ENCODE measurements at regions not wholly inside any gene's neighbourhood (a gene's known extent, or its start where the extent isn't known, plus 50 kb on each side); places are given as distances from the start of the nearest gene placed in this dataset.

DNA sequence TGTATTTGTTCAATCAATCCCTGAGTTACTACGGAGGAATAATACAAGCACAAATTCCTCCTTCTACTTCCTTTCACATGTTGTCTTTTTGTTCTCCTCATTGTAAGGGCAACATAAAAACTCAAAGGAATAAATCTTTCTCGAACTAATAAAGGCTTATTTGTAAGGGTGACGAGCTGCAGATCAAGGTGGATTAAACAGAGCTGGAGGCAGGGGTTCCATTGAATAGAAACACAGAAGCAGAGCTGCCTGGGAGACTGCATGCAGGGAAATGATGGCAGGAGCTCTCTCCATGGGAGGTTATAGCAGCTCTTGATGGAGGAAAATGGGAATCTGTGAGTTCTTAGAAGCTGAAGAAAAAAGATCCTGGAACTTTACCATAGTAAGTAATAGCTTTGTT, 160.2 kb downstream of the CYYR1 start:
- no peak for DNase-seq

DNA sequence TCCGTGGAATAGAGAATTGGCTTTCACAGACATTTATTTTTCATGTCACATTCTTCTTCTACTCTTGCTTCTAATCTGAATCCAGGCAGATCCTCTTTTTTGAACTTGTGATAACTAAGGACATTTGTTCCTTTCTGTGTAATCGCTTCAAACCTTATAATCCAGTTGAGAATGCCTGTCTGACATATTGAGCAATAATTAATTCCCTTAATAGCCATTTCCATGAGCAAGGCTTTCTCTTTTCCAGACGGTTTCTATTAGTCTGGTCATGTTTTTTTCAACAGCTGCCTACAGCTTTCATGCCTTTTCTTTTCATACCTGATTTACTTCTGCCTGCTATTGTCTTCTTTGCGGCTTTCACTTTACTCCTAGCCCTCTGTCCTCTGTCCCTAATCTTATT, 163.4 kb downstream of the CYYR1 start:
- DNase-seq: no peak

DNA sequence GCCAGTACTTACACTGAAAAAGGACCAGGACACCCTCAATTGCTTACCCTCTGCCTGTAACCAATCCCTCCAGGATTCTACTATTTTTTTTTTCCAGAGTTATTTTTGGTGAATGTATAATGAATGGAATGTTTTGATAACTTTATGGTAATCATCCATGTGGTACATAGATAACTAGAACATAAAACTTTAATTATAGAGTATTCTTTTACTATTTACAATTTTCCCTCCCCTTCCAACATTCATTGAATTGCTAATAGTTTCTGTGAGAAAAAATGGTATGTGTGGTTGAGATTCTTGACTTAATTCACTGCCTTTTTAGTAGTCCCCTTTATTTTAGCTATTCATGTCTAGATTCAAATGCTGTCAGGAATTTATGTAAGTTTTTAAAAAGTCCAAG, 164.6 kb downstream of the CYYR1 start:
- DNase-seq: no peak

DNA sequence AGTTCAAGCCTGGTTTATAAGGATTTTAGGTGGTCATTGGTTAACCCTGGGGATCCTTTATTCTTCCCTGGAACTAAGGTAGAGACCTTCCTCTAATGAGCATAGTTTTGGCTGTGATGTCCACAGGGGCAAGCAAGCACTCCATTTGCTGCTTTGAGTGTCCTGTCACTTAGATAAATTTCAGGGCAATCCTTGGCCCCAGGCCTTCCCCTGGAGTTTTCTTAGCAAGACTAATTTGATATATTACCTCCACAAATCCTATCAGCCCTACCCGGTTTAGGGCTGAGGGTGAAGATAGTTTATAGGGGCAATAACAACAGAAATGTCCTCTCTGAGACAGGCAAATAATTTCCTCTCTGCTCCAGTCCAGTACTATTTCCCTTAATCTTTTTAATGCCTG, 166.6 kb downstream of the CYYR1 start:
- no peak for DNase-seq

DNA sequence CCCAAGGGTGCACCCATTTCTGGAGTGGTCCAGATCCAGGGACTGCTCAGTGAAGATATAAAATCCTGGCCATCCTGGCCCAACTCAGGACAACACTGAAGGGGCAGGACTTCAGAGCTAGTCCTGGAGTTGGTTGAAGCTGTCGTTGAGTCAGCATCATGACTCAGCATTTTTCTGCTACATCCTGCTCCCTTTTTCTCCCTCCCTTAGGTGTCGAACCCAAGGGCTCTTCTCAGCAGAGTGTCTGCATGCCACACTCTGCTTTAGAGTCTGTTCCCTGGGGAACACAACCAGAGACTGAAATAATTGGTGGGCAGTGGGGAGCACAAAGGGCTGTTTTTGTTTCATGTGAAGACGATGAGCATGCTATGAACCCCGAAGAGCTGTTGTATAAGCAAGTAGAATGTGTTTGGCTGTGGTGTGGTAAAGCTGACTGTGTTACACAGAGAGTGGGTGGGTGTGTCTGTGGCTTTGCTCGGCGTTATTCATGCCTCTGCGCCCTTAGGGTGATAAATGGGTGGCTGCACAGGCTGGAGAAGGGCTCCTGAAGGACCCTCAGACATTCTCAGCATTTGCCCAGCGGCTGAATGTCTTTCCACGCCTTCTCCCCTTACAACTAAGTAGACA, 167.2 kb downstream of the CYYR1 start:
- DNase-seq: peak; percentile 2

DNA sequence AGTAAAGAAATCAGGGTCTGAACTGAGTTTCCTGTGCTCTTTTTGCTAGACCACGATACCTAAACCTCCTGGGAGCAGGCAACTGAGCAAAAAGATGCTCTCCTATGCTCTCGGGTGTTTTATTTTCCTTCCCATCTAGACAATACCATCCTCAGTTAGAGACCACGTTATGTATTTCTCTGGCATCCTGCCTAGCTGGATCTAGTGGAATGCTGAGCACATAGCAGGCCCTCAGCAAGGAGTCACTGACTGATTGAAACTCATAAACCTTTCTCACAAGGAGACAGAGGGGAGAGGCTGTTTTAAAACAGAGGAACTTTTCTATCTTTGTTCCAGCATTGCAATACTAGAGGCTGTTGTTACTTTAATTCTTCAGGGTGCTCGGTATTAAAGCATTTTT, 168.0 kb downstream of the CYYR1 start:
- no peak for DNase-seq

DNA sequence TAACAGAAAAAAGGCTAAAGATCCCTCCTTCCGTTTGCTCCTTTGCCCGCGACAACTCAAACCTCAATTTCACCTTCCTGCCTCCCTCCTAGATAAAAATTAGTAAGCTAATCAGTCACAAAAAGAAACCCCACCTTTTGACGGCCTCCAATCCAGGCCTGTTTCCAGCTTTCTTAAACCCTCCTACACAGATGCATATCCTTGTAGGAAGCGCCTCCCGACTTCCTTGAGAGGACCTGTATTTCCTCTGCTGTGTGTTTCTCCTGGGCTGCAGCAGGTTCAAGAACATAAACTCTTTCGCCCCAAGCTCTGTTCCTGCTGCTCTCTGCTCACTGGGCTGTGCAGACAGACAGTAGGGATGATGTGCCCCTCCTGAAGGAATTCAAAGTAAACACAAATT, 168.8 kb downstream of the CYYR1 start:
- DNase-seq: no peak

DNA sequence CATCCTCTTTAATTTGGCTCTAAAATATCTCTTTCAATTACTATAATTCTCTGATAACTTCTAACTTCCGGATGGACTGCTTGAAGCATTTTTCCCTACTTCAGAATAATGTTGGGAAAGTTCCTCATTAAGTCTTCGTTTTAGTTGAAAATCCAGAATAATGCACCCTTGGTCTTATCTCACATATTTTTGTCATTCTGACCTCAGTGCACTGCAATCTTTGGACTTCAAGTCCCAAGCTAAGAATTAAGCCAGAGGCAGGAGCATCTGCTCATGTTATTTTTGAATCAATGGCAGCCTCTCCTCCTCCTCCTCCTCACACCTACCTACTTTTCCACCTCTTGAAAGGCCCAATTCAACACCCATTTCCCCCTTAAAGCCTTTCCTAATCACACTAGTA, 169.8 kb downstream of the CYYR1 start:
- DNase-seq: no peak

DNA sequence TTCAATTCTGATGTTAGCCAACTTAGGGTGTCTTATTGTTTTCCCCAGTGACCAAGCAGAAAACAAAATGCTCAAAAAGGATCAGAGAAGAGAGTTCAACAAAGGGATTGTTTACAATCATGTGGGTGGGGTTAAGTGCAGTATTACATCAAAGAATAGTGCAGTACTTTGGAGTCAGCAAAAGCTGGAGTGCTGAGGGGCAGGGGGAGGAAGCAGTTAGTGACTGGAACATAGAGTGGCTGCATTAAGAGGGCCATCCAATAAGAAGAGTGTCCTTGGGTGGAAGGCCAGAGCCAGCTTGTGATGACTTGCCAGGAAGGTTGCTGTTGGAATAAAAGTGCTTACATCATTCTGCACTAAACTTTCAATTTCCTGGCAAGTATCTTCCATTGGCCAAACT, 175.5 kb downstream of the CYYR1 start:
- no peak for DNase-seq

DNA sequence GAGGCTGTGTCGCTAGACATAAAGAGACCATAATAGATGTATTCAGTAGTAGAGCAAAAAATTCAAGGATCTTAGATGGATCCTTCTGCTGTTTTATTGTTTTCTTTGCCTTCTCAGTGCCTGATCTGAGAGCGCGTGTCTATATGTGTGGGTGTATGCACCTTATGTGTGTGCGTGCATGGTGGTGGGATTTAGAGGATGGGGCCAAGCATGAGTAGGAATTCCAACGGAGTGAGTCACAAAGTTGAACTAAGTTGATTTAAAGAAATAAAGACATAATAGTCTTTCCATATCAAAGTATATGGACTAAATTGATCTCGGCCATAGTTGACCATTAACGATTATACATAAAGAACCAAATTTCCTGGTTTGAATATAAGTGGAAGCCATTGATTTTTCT, 178.7 kb downstream of the CYYR1 start:
- no peak for DNase-seq

DNA sequence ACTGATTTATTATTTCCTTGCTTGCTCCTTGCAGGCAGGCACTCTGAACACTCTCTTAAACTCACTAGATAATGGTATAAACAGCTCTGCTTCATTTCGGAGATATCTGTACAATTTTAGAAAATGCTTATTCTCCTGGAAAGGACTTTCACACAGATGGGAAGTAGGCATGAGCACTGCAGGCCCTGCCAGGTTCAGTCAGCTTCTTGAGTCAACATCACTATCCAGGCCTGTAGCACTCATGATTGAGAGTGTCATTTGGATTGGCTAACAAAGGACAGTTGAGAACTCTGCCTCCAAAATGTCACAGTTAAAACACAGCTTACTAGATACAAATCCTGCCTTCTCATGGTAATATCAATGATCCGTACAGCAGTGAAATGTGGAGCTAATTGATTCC, 181.9 kb downstream of the CYYR1 start:
- no peak for DNase-seq

DNA sequence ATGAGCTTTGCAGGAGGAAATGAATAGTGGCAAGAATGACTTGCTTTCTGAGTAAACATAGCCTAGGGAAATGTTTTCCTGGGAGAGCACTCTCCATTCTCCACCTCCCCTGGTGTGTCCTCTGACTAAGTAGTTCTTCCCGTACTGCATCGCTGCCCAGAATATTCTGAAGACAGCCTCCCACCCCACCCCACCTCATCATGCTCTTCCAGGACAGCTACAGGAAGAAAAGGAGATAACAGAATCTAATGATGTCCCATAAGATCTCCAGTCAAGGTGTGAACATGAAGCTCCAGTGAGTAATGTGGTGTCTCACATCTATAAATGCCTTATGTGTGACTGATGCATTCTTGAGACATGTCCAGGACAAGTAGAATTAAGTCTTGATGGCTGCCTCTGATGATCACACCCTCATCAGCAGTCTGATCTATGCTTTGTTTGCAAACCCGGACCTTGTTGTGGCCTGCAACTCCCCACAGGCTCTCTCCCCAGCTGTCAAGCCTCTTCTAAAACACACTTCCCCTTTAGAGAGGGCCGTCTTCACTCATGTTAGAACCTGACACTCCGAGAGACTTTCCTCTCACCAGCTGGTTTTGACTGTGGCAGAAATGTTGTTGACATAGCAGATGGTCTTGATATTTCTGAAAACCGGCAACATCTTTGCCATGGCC, 183.0 kb downstream of the CYYR1 start:
- DNase-seq: no peak

DNA sequence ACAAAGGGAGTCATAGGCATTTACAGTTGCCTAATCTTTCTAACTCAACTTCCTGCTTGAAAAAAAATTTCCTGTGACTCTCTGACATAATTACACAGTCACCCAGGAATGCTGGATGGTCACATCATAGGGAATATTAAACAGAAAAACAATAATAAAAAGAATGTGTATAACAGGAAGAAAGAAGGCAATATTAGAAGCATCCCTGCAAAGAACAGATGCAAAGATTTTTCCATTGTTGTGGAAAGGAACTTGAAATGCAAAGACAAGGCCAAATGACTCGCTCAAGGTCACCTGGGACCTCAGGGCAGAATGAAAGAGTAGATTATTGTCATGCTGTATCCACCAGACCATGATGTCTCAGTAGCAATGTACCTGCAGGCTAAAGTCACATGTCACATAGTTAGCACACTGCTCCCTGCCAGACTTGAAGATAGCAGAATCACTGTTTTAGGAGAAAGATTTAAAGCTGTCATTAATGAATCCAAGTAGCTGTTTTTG, 184.3 kb downstream of the CYYR1 start:
- no peak for DNase-seq

DNA sequence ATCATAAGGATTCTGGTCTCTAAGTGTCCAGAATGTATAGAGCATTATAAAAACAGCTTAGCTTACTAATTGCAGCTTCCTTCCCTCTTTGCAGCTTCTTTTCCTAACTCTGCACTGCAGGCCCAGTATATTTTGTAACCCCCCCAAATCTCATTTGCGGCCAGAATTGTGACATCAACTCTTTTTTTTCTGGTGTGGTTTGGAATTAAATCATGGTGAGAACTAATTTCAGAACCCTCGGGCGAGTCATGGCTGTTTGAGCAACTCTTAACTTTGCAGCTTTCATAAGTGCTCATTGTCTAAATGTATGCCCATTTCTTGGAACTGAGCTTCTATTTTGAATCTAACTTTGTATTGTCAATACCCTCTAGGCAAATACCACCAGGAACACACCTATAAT, 187.4 kb downstream of the CYYR1 start:
- DNase-seq: no peak

DNA sequence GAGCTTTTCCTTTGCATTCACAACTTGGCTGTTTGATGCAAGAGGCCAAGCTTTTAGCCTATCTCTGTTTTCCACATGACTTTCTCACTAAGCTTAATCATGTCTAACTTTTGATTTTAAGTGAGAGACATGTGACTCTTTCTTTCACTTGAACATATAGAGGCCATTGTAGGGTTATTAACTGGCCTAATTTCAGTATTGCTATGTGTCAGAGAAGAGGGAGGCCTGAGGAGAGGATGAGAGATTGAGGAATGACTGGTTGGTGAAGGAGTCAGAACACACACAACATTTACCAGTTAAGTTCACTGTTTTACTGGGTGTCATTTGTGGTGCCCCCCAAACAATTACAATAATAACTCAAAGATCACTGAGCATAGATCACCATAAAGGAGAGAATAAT, 193.5 kb downstream of the CYYR1 start:
- DNase-seq: no peak

DNA sequence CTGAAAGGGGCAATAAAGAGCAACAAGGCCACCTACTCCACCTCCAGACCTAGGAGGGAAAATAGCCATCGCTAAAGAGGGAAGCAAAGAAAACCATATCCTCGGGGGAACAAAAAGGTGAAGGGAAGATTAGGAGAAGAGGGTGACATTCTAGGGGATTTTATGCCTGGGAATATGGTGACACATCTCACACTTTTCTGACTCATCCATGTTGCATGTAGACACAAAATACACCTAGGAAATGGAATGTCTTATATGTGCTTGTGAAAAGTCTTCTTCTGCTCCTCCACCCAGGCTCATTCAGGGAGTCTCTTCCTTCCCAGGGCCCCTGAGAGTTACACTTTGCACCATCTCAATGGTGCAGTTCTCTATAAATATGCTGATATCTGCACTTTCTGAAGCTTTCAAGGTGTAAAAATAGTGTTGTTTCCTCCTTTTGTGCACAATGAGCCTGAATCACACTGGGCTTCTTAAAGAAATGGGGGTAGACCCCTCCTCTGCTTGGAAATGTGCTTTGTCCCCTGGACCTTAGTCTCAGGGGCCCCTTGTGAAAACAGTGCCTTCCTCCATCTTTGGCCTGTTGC, 195.9 kb downstream of the CYYR1 start:
- DNase-seq: no peak

DNA sequence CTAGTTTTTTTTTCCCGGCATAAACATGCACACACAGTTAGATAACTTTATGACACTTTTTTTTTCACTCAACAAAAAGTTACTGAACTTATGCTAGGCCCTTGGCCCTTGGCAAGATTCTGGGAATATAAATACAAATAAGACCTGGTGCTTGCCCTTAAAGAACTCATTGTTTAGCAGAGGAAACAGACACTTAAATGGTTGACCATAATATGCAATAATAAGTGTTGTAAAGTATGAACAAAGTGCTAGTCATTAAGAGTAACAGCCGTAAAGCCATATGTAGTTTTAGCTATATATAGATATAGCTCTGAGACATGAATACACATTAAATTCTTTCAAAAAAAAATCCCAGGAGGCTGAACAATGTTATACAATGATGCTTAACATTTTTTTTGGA, 198.3 kb downstream of the CYYR1 start:
- DNase-seq: no peak

DNA sequence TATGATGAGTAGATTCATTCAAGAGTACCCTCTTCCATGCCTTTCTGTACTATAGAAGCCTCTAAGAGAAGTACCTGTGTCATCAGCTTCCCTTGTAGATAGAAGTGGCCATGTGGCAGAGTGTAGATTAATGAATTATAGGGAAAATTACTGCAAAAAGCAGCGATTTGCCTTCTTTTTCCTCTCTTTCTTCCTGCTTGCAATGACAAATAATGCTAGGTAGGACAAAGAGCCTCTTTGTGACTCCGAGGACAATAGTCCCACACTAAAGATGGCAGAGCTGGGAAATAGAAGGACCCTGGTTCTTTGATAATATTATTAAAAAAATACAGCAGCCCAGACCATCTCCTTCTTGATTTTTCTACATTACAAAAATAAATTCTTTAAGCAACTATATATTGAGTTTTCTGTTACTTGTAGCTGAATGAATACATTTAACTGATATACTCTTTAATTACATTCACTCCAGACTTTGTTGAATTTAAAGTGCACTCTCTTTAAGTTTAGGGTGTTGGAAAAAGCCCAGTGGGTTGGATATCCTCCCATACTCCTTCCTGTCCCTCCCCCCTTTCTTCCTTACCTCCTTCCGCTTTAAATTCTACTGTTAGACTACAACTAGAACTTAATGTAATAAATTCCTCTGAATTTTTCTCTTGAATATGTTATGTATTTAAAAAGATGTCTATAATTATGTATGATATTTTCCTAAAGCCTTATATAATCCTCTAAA, 198.2 kb upstream of the APP start:
- DNase-seq: peak; percentile 21

DNA sequence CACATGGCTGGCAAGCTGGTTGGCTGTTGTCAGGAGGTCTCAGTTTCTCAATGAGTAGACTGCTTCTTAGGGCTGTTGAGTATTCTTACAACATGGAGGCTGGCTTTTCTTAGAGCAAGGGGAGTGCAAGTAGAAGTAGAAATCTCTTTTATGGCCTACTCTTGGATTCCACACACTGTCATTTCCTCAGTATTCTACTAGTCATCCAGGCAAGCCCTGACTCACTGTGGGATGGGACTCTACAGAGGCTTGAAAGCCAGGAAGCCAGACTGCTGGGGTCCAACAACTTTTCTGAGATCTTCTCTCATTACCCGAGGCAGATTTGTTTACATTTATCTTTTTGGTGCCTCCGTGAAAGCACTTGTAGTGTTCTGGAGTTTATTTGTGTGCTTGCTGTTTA, 196.2 kb upstream of the APP start:
- no peak for DNase-seq

DNA sequence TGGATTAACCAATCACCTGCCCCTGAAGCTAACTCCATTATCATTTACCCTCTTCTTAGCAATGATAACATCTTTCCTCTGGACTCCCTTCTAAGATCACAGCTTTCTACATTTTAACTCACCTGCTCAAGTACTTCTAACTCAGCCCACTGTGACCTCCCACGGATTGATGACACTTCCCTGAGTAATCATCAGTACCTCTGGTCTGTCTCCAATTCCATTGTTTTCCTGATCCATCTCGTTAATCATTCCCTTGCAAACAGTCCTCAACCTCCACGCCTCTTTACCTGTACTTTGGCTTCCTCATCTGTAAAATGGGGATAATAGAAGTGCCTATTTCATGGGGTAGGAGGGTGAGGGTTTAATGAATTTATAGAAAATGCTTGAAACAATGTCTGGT, 195.3 kb upstream of the APP start:
- DNase-seq: no peak

DNA sequence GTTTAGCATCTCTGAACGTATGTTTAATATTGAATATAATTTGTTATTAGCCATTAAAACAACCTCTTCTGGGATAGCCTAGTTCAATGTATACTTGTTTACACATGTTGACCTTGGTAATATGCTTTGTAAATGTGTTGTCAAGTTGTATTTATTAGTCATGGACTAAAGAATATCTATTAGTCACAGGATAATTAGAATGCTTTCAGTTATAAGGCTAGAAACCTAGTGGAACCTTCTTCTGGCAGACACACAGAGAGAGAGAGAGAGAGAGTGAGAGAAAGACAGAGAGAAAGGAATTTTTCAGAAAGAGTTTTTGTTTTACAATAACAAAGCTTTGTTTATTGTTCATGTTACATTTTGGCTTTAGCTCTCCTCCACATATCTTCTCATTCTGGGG, 181.1 kb upstream of the APP start:
- no peak for DNase-seq

DNA sequence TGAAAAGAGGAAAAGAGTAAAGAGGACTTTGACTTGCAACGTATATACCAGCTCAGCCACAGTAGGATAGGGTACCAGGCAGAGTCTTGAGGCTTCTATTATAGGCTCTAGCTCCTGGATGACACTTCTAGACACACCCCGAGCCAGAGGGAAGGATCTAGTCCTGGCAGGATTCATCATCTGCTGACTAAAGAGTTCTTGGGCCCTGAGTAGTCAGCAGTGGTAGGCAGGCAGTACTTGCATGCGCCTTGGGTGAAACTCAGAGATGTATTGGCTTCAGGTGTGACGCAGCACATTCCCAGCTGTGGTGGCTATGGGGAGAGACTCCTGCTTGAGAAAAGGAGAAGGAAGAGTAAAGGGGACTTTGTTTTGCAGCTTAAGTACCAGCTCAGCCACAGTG, 162.3 kb upstream of the APP start:
- no peak for DNase-seq

DNA sequence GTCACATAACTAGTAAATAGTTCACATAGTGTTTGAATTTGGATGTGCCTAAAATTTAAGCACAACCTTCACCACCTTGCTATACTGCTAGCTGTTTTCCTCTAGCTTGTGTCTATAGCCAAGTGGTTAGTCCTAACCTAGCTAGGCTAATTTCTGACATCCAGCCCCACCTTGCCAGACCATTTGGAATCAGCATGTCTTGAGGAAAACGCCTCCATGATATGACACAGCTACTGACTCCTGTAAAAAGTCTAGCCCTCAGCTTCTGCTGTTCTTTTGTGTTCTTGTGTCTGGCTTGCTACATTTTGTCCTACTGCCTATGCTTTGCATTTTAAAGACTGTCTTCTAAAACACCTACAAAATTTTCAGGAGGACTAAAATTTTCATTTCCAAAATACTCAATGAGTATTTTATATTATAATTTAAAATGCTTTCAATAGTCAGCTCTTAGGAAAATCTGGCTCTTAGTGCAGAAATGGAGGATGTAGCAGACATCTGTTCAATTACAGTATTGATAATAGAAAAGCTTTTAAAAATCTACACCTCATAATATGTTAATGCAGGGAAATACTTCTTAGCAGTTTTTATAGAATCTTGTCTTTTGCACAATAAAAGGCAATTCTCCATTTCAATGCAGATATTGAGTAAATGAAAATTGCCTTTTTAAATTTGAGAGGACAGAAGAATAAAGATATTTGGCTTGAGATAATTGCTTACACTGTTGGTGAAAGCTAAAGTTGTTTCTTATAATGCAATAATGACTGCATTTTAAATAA, 160.8 kb upstream of the APP start:
- DNase-seq: no peak

Data from midbrain (tissue), 1 donor.